Gastroesophageal sphincter (tissue), 4 donors: ENCODE measurements at regions not wholly inside any gene's neighbourhood (a gene's known extent, or its start where the extent isn't known, plus 50 kb on each side); places are given as distances from the start of the nearest gene placed in this dataset.

Experiments
- ATAC-seq: fragments of 150-250 bp; one replicate; pipeline ENCODE4 v1.9.1; 2016; ENCODE audit warnings: mild to moderate bottlenecking, moderate library complexity
- H3K27ac ChIP-seq, 4 donors: fragments of 200-600 bp; sonication (generic) in 3 of 4; 1 replicate in 3 of 4; 2 replicates in 1 of 4; pipeline ENCODE4 v1.5.1; 2016 to 2019
- H3K27me3 ChIP-seq: fragments of 200-600 bp; sonication (generic); one replicate; pipeline ENCODE4 v1.5.1; 2019
- H3K36me3 ChIP-seq, 2 donors: fragments of 200-600 bp; sonication (generic); one replicate each; pipeline ENCODE4 v1.5.1; 2019; ENCODE audit warnings: control low read depth in 1 of 2
- H3K4me1 ChIP-seq, 3 donors: fragments of 200-600 bp; sonication (generic); 1 replicate in 2 of 3; 2 replicates in 1 of 3; pipeline ENCODE4 v1.5.1; 2016 to 2019; ENCODE audit warnings: control low read depth in 2 of 3
- H3K4me3 ChIP-seq, 2 donors: fragments of 200-600 bp; sonication (generic); one replicate each; pipeline ENCODE4 v1.5.1; 2019; ENCODE audit warnings: mild to moderate bottlenecking in 1 of 2, moderate library complexity in 1 of 2
- H3K9me3 ChIP-seq, 3 donors: fragments of 200-600 bp; sonication (generic); one replicate each; pipeline ENCODE4 v1.5.1; 2017 to 2019; ENCODE audit warnings: control low read depth in 2 of 3
- EP300 ChIP-seq: sonication (generic); formaldehyde crosslinking; IDR thresholded peaks from one replicate; pipeline ENCODE4 v1.6.1; 2017; ENCODE audit warnings: antibody characterized with exemption, mild to moderate bottlenecking
- POLR2A ChIP-seq, 2 donors: fragments of 450-650 bp; IDR thresholded peaks; one replicate each; pipeline ENCODE4 v1.6.1; 2017; ENCODE audit warnings: antibody characterized with exemption in 2 of 2, mild to moderate bottlenecking in 2 of 2, moderate library complexity in 1 of 2
- POLR2AphosphoS5 ChIP-seq: sonication (generic); formaldehyde crosslinking; IDR thresholded peaks from one replicate; pipeline ENCODE4 v1.6.1; 2017; ENCODE audit warnings: antibody characterized with exemption
- WGBS, 2 donors: methylation state at CpG; one replicate each; pipeline ENCODE4 v1.1.5; 2018; ENCODE audit warnings: low coverage in 1 of 2; 5-methylcytosine and 5-hydroxymethylcytosine counted together
- small RNA-seq, 4 donors: library from RNA; depleted of rRNA; stranded (forward); fragments of <200 nt; gene quantifications; one replicate each; pipeline ENCODE3, GENCODE V24; 2016
- TF ChIP-seq, protein P1 (sequence below), 4 experiments: fragments of 200-600 bp in 2 of 4; fragments of 450-650 bp in 2 of 4; sonication (generic) in 1 of 4; IDR thresholded peaks; one replicate each; pipeline ENCODE4 v1.5.1; 2017 to 2019; ENCODE audit warnings: antibody characterized with exemption in 4 of 4, mild to moderate bottlenecking in 2 of 4, moderate library complexity in 2 of 4

- Histone ChIP-seq H3K4me1 (peaks cover 0 to 18% (median 3%) of the 10 kb centered on the region in 3 donors), H3K27ac (no peak overlapping the region), H3K27me3 (peaks cover 12% of the 10 kb centered on the region), H3K36me3 (no peaks in the 10 kb centered on the region), H3K9me3 (no peaks in the 10 kb centered on the region), H3K4me3 (no peak overlapping the region)
- 90 to 93% methylated on average over 11 of the region's 11 CpGs for WGBS, 2 donors
- no peak for TF ChIP-seq POLR2A (IDR thresholded peaks at IDR 0.05)
- TF ChIP-seq POLR2AphosphoS5 = no peak
- no peak for TF ChIP-seq EP300
- TF ChIP-seq, protein P1, sequence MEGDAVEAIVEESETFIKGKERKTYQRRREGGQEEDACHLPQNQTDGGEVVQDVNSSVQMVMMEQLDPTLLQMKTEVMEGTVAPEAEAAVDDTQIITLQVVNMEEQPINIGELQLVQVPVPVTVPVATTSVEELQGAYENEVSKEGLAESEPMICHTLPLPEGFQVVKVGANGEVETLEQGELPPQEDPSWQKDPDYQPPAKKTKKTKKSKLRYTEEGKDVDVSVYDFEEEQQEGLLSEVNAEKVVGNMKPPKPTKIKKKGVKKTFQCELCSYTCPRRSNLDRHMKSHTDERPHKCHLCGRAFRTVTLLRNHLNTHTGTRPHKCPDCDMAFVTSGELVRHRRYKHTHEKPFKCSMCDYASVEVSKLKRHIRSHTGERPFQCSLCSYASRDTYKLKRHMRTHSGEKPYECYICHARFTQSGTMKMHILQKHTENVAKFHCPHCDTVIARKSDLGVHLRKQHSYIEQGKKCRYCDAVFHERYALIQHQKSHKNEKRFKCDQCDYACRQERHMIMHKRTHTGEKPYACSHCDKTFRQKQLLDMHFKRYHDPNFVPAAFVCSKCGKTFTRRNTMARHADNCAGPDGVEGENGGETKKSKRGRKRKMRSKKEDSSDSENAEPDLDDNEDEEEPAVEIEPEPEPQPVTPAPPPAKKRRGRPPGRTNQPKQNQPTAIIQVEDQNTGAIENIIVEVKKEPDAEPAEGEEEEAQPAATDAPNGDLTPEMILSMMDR (IDR thresholded peaks at IDR 0.05) = no peak
- ATAC-seq = no peak
Measured at GRCh38 chr6:165715428-165715827, 52.4 kb upstream of the PDE10A start.

GRCh38 chr6:165714907-165715306 lies 51.9 kb upstream of the PDE10A start:
- Histone ChIP-seq H3K4me1 (peaks cover 0 to 18% (median 3%) of the 10 kb centered on the region in 3 donors), H3K27me3 (peaks cover 12% of the 10 kb centered on the region), H3K4me3 (no peak overlapping the region), H3K36me3 (no peaks in the 10 kb centered on the region), H3K9me3 (no peaks in the 10 kb centered on the region), H3K27ac (no peak overlapping the region)
- ATAC-seq = no peak
- WGBS, 2 donors = 100% methylated on average over 1 of the region's 18 CpGs; no CpG with 5 or more reads in 1 of the 2 donors
- no peak for TF ChIP-seq POLR2A (IDR thresholded peaks at IDR 0.05)

DNA sequence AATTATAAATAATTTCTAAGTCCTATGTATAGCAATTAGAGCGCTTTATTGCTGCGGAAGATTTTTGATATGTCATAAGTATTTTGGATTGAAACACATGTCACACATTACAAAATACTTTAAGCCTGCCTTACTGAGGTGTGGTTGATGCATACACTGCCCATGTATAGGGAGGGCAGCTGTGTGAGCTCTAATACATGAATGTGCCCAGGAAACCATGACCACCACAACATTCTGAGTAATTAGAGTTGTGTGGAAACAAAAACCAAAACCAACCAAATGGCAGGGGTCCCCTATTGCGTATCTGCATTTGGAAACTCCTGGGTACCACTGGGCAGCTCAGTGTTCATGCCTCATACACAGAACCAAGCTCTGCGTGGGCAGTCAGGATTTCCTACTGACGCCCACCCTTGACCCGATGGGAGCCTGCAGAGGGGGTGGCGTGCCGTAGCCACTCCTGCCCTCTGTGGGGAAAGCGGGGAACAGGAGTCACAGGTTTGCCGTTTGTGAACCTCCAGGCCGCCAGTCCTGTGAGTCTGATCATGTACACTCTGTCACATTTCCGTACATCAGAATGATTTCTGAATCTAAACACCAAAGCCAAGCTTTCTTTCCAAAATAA lies 50.9 kb upstream of the PDE10A start:
- 95 to 100% methylated on average over 2 to 3 of the region's 12 CpGs for WGBS, 2 donors

More for the DNA sequence above, 50.9 kb upstream of the PDE10A start:
- Histone ChIP-seq H3K27ac (no peak overlapping the region), H3K9me3 (no peaks in the 10 kb centered on the region), H3K4me1 (peaks cover 0 to 11% (median 3%) of the 10 kb centered on the region in 3 donors), H3K4me3 (no peak overlapping the region), H3K36me3 (no peaks in the 10 kb centered on the region), H3K27me3 (peaks cover 12% of the 10 kb centered on the region)
- ATAC-seq = no peak
- TF ChIP-seq, protein P1 (IDR thresholded peaks at IDR 0.05) = no peak
- TF ChIP-seq POLR2AphosphoS5 = no peak
- TF ChIP-seq EP300 = no peak
- no peak for TF ChIP-seq POLR2A (IDR thresholded peaks at IDR 0.05)

Small RNA genes in the stretch of these regions (small RNA-seq; reads per million reads assigned to genes)
- gene RNU6-730P = 0 reads per million in 4 donors
